ENCODE measurements at regions not wholly inside any gene's neighbourhood (a gene's known extent, or its start where the extent isn't known, plus 50 kb on each side); places are given as distances from the start of the nearest gene placed in this dataset.

DNA sequence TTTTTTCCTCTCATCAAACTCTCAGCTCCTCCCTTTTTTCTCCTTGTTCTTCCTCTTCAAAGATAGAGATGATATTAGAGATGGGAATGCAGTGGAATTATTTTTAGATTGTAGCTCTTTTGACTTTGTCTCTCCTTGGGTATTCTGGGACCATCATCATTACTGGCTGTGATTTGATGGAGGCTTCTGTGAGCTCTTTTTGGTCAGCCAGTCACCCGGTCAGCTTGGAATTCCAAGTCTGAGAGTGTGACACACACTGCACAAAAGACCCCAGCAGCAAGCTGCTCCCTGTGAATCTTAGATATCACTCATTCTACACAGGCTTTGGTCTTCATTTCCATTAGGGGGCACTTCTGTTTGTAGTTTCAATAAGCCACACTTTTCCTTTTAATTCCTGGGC is 51.6 kb upstream of the NEK7 start (continued):
- TF ChIP-seq, protein P1, sequence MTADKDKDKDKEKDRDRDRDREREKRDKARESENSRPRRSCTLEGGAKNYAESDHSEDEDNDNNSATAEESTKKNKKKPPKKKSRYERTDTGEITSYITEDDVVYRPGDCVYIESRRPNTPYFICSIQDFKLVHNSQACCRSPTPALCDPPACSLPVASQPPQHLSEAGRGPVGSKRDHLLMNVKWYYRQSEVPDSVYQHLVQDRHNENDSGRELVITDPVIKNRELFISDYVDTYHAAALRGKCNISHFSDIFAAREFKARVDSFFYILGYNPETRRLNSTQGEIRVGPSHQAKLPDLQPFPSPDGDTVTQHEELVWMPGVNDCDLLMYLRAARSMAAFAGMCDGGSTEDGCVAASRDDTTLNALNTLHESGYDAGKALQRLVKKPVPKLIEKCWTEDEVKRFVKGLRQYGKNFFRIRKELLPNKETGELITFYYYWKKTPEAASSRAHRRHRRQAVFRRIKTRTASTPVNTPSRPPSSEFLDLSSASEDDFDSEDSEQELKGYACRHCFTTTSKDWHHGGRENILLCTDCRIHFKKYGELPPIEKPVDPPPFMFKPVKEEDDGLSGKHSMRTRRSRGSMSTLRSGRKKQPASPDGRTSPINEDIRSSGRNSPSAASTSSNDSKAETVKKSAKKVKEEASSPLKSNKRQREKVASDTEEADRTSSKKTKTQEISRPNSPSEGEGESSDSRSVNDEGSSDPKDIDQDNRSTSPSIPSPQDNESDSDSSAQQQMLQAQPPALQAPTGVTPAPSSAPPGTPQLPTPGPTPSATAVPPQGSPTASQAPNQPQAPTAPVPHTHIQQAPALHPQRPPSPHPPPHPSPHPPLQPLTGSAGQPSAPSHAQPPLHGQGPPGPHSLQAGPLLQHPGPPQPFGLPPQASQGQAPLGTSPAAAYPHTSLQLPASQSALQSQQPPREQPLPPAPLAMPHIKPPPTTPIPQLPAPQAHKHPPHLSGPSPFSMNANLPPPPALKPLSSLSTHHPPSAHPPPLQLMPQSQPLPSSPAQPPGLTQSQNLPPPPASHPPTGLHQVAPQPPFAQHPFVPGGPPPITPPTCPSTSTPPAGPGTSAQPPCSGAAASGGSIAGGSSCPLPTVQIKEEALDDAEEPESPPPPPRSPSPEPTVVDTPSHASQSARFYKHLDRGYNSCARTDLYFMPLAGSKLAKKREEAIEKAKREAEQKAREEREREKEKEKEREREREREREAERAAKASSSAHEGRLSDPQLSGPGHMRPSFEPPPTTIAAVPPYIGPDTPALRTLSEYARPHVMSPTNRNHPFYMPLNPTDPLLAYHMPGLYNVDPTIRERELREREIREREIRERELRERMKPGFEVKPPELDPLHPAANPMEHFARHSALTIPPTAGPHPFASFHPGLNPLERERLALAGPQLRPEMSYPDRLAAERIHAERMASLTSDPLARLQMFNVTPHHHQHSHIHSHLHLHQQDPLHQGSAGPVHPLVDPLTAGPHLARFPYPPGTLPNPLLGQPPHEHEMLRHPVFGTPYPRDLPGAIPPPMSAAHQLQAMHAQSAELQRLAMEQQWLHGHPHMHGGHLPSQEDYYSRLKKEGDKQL (CRISPR knock-in tag; IDR thresholded peaks at IDR 0.05; ENCODE audit: borderline replicate concordance) = no peak
- TF ChIP-seq, protein P2, sequence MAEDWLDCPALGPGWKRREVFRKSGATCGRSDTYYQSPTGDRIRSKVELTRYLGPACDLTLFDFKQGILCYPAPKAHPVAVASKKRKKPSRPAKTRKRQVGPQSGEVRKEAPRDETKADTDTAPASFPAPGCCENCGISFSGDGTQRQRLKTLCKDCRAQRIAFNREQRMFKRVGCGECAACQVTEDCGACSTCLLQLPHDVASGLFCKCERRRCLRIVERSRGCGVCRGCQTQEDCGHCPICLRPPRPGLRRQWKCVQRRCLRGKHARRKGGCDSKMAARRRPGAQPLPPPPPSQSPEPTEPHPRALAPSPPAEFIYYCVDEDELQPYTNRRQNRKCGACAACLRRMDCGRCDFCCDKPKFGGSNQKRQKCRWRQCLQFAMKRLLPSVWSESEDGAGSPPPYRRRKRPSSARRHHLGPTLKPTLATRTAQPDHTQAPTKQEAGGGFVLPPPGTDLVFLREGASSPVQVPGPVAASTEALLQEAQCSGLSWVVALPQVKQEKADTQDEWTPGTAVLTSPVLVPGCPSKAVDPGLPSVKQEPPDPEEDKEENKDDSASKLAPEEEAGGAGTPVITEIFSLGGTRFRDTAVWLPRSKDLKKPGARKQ (CRISPR knock-in tag; IDR thresholded peaks at IDR 0.05) = no peak
- TF ChIP-seq ETS2 (tag; IDR thresholded peaks at IDR 0.05; ENCODE audit: borderline replicate concordance, poor library complexity, severe bottlenecking) (no peak), RFX7 (CRISPR knock-in tag; IDR thresholded peaks at IDR 0.05) (no peak), ZNF384 (IDR thresholded peaks at IDR 0.05; ENCODE audit: low read depth, low read length) (no peak), NUFIP1 (IDR thresholded peaks at IDR 0.05; ENCODE audit: partially characterized antibody) (no peak), KAT7 (CRISPR knock-in tag; IDR thresholded peaks at IDR 0.05; ENCODE audit: borderline replicate concordance) (no peak), ZBTB17 (CRISPR knock-in tag; IDR thresholded peaks at IDR 0.05) (no peak), NR2C1 (IDR thresholded peaks at IDR 0.05) (no peak), NR2C1 (tag; IDR thresholded peaks at IDR 0.05) (no peak)

All from K562 (cell line).